Astrocyte (in vitro differentiated cells and primary cell): ENCODE measurements at regions not wholly inside any gene's neighbourhood (a gene's known extent, or its start where the extent isn't known, plus 50 kb on each side); places are given as distances from the start of the nearest gene placed in this dataset.

Experiments
- DNase-seq: peaks from one replicate; pipeline ENCODE4 v3.0.0-alpha.2; 2010; ENCODE audit warnings: low read depth
- FAIRE-seq: peaks from 2 replicates; lab custom pipeline; 2011; peaks lifted over from hg19 to GRCh38; lab: Jason Lieb, UNC
- H2AFZ ChIP-seq: 2 replicates; pipeline ENCODE4 v1.6.0; 2012; ENCODE audit warnings: low read depth, low read length, inconsistent platforms
- H3K27ac ChIP-seq: 2 replicates; pipeline ENCODE4 v1.5.1; 2011; ENCODE audit warnings: low read depth, low read length, inconsistent platforms
- H3K27me3 ChIP-seq: 2 replicates; pipeline ENCODE4 v1.6.0; 2011; ENCODE audit warnings: low read length, inconsistent platforms; ENCODE audit not compliant: insufficient read depth
- H3K36me3 ChIP-seq: 2 replicates; pipeline ENCODE4 v1.5.1; 2011; ENCODE audit warnings: low read length, inconsistent platforms; ENCODE audit not compliant: insufficient read depth
- H3K4me1 ChIP-seq: 2 replicates; pipeline ENCODE4 v1.5.1; 2011; ENCODE audit warnings: low read length, inconsistent platforms; ENCODE audit not compliant: insufficient read depth
- H3K4me2 ChIP-seq: 2 replicates; pipeline ENCODE4 v1.6.0; 2012; ENCODE audit warnings: low read length, inconsistent platforms
- H3K4me3 ChIP-seq: 2 replicates; pipeline ENCODE4 v1.5.1; 2011; ENCODE audit warnings: low read depth, mild to moderate bottlenecking, low read length, inconsistent platforms; ENCODE audit not compliant: insufficient read depth
- H3K79me2 ChIP-seq: 2 replicates; pipeline ENCODE4 v1.6.0; 2012; ENCODE audit warnings: mild to moderate bottlenecking, low read length, inconsistent platforms; ENCODE audit not compliant: insufficient read depth
- H3K9ac ChIP-seq: 2 replicates; pipeline ENCODE4 v1.6.0; 2012; ENCODE audit warnings: mild to moderate bottlenecking, low read length, inconsistent platforms
- H3K9me3 ChIP-seq: 2 replicates; pipeline ENCODE4 v1.5.1; 2012; ENCODE audit warnings: low read depth, mild to moderate bottlenecking, low read length, inconsistent platforms; ENCODE audit not compliant: insufficient read depth
- H4K20me1 ChIP-seq: 2 replicates; pipeline ENCODE4 v1.6.0; 2012; ENCODE audit warnings: low read length, inconsistent platforms; ENCODE audit not compliant: insufficient read depth
- H3K27ac Mint-ChIP-seq: one replicate; pipeline ENCODE4 v1.8.0; 2021; ENCODE audit warnings: mild to moderate bottlenecking, mixed read lengths; ENCODE audit not compliant: unreplicated experiment
- H3K27me3 Mint-ChIP-seq: one replicate; pipeline ENCODE4 v1.8.0; 2021; ENCODE audit warnings: low read depth, mixed read lengths; ENCODE audit not compliant: unreplicated experiment
- H3K36me3 Mint-ChIP-seq: one replicate; pipeline ENCODE4 v1.8.0; 2021; ENCODE audit warnings: low read depth, mixed read lengths; ENCODE audit not compliant: unreplicated experiment
- H3K4me1 Mint-ChIP-seq: one replicate; pipeline ENCODE4 v1.8.0; 2021; ENCODE audit warnings: low read depth, mixed read lengths; ENCODE audit not compliant: unreplicated experiment
- H3K4me3 Mint-ChIP-seq: one replicate; pipeline ENCODE4 v1.8.0; 2021; ENCODE audit warnings: mild to moderate bottlenecking, moderate library complexity, mixed read lengths; ENCODE audit not compliant: unreplicated experiment
- H3K9me3 Mint-ChIP-seq: one replicate; pipeline ENCODE4 v1.8.0; 2021; ENCODE audit warnings: mild to moderate bottlenecking, mixed read lengths; ENCODE audit not compliant: unreplicated experiment
- EZH2 ChIP-seq: IDR thresholded peaks from 2 replicates; pipeline ENCODE4 v1.6.1; 2012; ENCODE audit warnings: mild to moderate bottlenecking, low read length, inconsistent platforms; ENCODE audit not compliant: insufficient read depth
- TF ChIP-seq, protein P1 (sequence below): IDR thresholded peaks from 2 replicates; pipeline ENCODE4 v1.5.1; 2011; ENCODE audit warnings: low read depth, mild to moderate bottlenecking, inconsistent platforms, low read length, moderate library complexity; ENCODE audit not compliant: insufficient read depth

- FAIRE-seq (no peak), DNase-seq (no peak)
- Mint-ChIP-seq H3K9me3 (no peaks in the 10 kb centered on the region), H3K36me3 (no peaks in the 10 kb centered on the region), H3K27me3 (no peaks in the 10 kb centered on the region), H3K4me1 (peaks cover 1% of the 10 kb centered on the region), H3K4me3 (no peak overlapping the region), H3K27ac (no peak overlapping the region)
- Histone ChIP-seq H3K79me2 (no peaks in the 10 kb centered on the region), H3K4me3 (no peak overlapping the region), H3K9me3 (no peaks in the 10 kb centered on the region), H3K27me3 (no peaks in the 10 kb centered on the region), H3K4me1 (no peaks in the 10 kb centered on the region), H3K27ac (no peak overlapping the region), H3K36me3 (no peaks in the 10 kb centered on the region), H3K4me2 (no peak overlapping the region), H4K20me1 (no peaks in the 10 kb centered on the region), H2AFZ (no peak overlapping the region), H3K9ac (no peak overlapping the region)
- TF ChIP-seq, protein P1, sequence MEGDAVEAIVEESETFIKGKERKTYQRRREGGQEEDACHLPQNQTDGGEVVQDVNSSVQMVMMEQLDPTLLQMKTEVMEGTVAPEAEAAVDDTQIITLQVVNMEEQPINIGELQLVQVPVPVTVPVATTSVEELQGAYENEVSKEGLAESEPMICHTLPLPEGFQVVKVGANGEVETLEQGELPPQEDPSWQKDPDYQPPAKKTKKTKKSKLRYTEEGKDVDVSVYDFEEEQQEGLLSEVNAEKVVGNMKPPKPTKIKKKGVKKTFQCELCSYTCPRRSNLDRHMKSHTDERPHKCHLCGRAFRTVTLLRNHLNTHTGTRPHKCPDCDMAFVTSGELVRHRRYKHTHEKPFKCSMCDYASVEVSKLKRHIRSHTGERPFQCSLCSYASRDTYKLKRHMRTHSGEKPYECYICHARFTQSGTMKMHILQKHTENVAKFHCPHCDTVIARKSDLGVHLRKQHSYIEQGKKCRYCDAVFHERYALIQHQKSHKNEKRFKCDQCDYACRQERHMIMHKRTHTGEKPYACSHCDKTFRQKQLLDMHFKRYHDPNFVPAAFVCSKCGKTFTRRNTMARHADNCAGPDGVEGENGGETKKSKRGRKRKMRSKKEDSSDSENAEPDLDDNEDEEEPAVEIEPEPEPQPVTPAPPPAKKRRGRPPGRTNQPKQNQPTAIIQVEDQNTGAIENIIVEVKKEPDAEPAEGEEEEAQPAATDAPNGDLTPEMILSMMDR, result no peak
- TF ChIP-seq EZH2, result no peak
Measured at GRCh38 chr10:58894929-58895328, 281.5 kb upstream of the PHYHIPL start.

DNA sequence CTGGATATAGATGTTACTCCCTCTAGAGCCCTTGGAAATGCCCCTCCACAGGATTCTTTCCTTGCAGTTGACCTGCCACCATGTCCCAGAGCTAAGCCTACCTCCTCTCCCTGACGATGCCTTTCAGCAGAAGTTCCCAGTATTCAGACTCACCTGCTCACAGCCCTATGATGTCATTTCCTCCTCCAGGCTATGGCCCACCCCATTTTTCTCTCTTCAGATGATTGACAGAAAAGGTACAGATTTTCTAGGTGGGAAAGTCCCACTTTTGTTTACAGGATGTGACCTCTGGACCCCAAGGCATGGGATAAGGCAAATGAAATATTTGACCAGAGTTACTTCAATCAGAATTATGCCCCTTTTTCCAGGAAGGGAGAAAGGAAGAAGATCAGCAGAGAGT lies 280.2 kb upstream of the PHYHIPL start:
- peak overlapping the region; percentile 15 for H3K27ac Mint-ChIP-seq
- Histone ChIP-seq H3K4me1 (no peaks in the 10 kb centered on the region), H3K9ac (no peak overlapping the region), H3K4me2 (no peak overlapping the region), H3K79me2 (no peaks in the 10 kb centered on the region), H3K27ac (no peak overlapping the region), H2AFZ (no peak overlapping the region), H3K27me3 (no peaks in the 10 kb centered on the region), H3K36me3 (no peaks in the 10 kb centered on the region), H3K9me3 (no peaks in the 10 kb centered on the region), H4K20me1 (no peaks in the 10 kb centered on the region), H3K4me3 (no peak overlapping the region)
- no peaks in the 10 kb centered on the region for H3K36me3 Mint-ChIP-seq
- DNase-seq (no peak), FAIRE-seq (no peak)
- H3K27me3 Mint-ChIP-seq, result no peaks in the 10 kb centered on the region
- peaks cover 1% of the 10 kb centered on the region for H3K4me1 Mint-ChIP-seq
- no peaks in the 10 kb centered on the region for H3K9me3 Mint-ChIP-seq
- TF ChIP-seq EZH2, result no peak
- TF ChIP-seq, protein P1, result no peak
- no peak overlapping the region for H3K4me3 Mint-ChIP-seq

DNA sequence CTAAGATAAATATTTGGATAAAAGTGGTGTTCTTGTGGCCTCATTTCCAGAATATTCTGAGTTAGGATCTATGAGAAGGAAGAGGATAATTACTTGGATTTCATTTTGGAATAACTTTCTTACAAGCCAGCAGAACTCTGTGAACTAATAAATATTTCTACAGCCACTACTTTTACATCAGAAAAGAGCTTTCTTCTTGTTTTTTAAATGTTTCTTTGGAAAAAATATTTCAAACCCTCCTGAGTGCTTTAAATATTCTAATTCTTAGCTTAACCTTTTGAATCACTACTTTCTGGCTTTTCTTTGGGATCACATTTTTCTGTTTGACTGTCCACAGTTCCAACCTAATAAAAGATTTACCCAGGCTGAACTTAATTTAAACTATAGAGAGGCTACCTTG lies 279.2 kb upstream of the PHYHIPL start:
- Histone ChIP-seq H3K79me2 (no peaks in the 10 kb centered on the region), H3K4me3 (no peak overlapping the region), H4K20me1 (no peaks in the 10 kb centered on the region), H2AFZ (no peak overlapping the region), H3K36me3 (no peaks in the 10 kb centered on the region), H3K27me3 (no peaks in the 10 kb centered on the region), H3K9me3 (no peaks in the 10 kb centered on the region), H3K9ac (no peak overlapping the region), H3K4me1 (no peaks in the 10 kb centered on the region), H3K27ac (no peak overlapping the region), H3K4me2 (no peak overlapping the region)
- H3K9me3 Mint-ChIP-seq, result peaks cover 2% of the 10 kb centered on the region
- no peak overlapping the region for H3K27ac Mint-ChIP-seq
- no peak for FAIRE-seq
- H3K4me1 Mint-ChIP-seq, result peaks cover under 1% of the 10 kb centered on the region
- no peaks in the 10 kb centered on the region for H3K36me3 Mint-ChIP-seq
- DNase-seq, result no peak
- TF ChIP-seq, protein P1, result no peak
- no peak for TF ChIP-seq EZH2
- H3K27me3 Mint-ChIP-seq, result no peaks in the 10 kb centered on the region
- no peak overlapping the region for H3K4me3 Mint-ChIP-seq
